Umbilical cord (tissue), 1 donor: ENCODE measurements at regions not wholly inside any gene's neighbourhood (a gene's known extent, or its start where the extent isn't known, plus 50 kb on each side); places are given as distances from the start of the nearest gene placed in this dataset.

Experiments
- DNase-seq: peaks from one replicate; pipeline ENCODE4 v3.0.0-alpha.2; 2015; ENCODE audit warnings: low spot score

DNA sequence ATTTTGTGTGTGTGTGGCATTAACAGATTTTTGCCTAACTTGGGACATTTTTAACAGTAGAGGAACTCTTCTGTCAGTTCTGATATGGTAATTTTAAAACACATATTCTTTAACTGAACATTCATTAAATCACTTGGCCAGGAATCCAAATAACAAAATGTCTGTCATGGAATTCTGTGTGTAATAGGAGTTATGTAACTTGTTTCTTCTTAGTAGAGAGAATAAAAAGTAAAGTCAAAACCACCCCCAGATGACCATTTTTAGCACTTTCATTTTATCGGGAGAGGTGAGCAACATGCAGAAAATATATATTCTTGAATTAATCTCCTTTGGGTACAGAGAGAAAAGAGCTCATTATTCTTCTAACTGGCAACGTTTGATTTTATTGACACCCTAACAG lies 1740.3 kb downstream of the STIM2 start:
- no peak for DNase-seq

- DNase-seq: no peak
These were observed 1761.0 kb downstream of the STIM2 start for GRCh38 chr4:28621591-28621990.

DNA sequence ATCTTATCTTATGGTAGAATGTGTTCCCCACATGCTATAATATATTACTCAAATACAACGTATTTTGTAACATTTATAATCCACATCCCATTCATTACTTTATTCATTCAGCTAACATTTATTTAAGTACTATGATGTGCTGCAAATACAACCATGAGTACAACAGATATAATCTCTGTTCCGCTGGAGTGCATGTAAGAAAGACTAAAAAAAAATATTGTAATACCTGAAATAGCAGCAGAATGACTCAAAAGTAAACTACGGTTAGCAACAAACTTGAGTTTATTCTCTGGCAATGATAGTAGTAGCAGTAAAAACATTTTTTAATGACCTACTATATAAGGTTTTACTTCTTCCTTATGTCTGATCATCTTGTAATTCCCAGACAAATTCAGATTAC lies 1776.3 kb downstream of the STIM2 start:
- no peak for DNase-seq

GRCh38 chr4:28639747-28640146 lies 1779.1 kb downstream of the STIM2 start:
- no peak for DNase-seq

DNA sequence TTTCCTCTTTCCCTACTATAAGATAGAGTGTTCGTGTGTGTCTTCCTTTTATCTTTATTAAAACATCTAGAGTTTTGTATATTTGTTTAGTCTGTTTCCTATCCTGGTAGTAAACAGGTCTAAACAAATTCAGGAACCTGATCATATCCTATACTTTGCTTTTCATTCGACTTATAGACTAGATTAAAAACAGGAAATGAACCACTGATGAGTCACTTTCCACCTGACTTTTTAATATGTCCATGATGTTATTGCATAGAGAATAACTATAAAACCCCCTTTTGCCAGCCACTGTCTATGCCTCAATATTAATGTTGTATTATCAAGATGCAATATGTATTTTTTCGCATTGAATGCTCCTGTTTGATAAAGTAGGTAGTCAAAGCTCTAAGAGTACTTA lies 1794.0 kb downstream of the STIM2 start:
- no peak for DNase-seq

- no peak for DNase-seq
These were observed 1804.7 kb downstream of the STIM2 start for GRCh38 chr4:28665306-28665705.

DNA sequence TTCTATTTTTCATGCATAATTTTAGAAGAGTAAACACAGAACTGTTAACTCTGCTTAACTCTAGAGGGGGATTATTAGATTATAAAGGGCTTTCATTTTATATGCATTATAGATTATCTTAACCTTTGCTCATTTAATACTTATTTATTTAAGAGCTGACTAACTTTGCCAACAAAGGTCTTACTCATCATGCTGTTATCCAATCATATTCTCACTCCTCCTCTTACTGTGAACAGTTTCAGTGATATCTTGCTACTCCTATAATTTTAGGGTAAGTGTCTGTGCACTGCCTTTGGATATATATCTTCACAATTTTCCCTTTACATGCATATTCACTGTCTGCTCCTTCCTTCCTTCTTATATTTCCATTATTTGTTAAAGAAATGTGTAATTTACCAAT lies 1814.9 kb downstream of the STIM2 start:
- DNase-seq: no peak

GRCh38 chr4:28677808-28678207 lies 1817.2 kb downstream of the STIM2 start:
- no peak for DNase-seq

DNA sequence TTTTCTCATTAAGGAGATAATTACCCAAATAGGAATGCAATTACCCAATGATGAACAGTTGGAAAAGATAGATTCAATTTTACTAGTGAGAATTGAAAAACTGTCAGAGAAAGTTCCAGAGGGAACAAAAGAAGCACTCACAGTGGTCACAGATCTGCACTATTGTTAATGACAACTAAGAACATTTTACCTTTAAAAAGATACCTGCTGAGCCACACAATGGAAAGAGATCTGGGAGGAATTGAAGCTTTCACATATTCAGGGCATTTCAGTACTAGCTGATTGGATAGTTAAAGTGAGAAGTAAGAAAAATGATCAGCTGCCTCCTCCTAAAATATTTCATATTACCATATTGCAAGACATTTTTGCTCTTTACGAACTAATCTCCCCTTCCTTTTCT lies 1822.2 kb downstream of the STIM2 start:
- DNase-seq: no peak

- DNase-seq: no peak
These were observed 1826.0 kb downstream of the STIM2 start for GRCh38 chr4:28686618-28687017.

DNA sequence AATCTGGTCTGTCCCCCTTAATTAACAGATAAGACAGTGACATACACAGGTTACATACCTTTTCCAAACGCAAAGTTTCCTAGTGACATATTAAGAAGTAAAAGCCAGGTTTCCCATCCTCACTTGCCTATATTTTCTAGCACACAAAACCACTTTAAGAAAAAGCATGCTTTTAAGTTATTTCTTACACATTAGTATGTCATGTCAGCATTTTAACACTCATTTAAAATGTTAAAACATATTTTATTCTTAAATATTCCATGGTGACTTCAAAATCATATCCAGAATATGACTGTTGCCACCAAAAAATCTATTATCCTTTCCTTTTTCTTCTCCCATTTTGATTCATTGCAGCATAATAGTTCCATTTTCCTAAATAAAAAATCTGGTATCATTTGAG lies 1830.2 kb downstream of the STIM2 start:
- no peak for DNase-seq

DNA sequence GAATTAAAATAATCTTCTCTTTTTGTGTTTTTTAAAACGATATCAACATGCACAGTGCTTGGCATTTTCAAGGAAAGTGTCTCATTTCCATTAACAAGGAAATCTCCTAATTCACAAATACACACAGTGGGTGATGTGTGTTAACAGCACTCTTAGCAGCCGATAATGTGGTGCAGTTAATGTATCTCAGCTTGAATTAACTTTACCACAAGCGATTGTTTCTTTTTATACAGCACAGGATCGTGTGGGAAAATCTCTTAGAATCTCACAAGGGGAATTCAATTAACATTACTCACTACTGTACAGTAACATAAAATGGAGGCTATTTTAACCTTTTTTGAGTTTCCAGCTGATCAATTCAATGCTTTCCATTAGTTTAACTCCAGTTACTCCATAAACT lies 1841.9 kb downstream of the STIM2 start:
- DNase-seq: no peak

DNA sequence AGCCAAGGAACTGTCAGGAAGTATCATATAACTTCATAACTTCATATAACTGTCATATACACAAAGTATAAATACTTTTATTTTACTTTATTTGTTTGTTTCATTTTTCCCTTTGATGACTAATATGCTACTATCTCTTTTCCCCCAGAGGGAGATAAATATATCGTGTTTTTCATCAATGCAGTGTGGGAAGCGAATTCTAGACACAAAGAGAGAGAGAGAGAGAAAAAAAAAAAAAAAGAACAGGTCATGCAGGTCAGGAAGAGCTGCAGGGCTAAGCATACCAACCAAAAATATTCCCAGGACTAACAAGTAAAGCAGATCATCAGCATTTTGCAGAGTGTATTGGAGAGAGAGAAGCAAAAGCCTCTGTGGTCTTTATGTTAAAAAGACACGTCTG lies 1849.2 kb downstream of the STIM2 start:
- DNase-seq: peak; percentile 29

DNA sequence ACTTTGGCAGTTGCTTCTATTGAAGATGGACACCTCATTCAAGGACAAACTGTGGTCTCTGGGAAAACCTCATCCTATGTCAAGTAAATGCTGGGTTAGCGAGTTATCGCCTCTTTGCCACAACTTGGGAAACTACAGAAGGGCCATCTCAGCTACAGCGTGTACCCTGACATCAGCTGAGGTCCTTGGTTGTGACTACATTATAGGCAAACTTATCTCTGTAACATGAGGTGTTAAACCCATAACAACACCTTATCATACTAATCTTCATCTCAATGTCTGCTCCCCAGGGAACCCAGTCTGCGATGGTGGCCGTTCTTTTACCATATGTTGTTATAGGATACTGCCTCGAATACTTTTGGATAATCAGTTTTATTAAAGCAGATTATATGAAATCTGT lies 1862.7 kb downstream of the STIM2 start:
- DNase-seq: no peak

- DNase-seq: no peak
These were observed 1863.6 kb downstream of the STIM2 start for GRCh38 chr4:28724239-28724638.

- DNase-seq: no peak
These were observed 1869.7 kb downstream of the STIM2 start for GRCh38 chr4:28730304-28730703.

GRCh38 chr4:28744066-28744465 lies 1883.4 kb downstream of the STIM2 start:
- DNase-seq: no peak

- peak; percentile 43 for DNase-seq
These were observed 1893.7 kb downstream of the STIM2 start for GRCh38 chr4:28754376-28754775.

GRCh38 chr4:28755081-28755480 lies 1894.4 kb downstream of the STIM2 start:
- no peak for DNase-seq

DNA sequence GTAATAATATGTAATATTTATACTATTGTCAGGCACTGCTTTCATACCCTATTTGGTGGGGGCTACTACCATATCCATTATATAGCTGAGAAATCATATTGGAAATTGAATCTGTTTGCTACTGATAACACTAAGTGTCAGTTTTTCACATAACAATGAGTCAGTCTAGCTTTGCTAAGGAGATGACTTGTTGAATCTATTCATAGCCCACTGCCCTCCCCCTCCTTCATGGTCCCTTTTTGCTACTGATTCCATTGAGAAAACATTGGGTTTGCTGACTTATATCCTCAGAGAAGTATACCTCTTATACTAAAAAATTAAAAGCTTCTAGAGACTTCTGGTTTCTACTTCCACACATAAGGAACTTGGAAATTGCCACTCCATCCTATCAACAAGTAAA lies 1898.4 kb downstream of the STIM2 start:
- DNase-seq: no peak

DNA sequence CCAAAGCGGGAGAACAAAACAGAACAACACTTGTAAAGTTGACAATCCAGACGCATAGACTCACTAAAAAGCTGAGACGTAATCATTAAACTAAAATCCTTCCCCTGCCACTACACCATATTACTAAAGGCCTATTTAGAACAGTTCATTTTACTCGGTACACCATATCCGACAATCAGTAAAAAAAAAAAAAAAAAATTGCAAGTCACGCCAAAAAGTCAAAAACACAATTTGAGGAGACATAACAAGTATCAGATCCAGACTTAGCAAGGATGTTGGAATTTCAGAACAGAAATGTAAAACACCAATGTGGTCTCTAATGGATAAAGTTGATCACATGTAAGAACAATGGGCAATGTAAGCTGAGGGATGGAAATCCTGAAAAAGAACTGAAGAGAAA lies 1899.4 kb downstream of the STIM2 start:
- no peak for DNase-seq

DNA sequence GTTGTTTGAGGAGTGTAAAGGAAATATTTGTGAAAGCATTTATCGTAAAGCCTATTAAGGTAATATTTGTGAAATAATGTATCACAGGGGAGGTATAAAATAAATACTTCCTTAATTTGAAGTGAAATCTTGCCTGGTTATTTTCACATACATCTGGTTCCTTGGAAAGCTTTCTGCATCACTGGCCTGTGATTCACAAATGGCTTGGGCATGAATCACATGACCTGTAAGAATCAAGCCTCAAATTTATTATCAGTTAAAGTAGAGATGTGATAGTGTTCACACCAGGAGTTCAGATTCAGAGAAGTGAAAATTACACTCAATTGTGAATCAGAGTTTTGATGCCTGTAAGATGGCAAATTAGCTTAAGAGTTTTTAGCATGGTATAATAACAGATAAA lies 1911.4 kb downstream of the STIM2 start:
- peak; percentile 75 for DNase-seq

DNA sequence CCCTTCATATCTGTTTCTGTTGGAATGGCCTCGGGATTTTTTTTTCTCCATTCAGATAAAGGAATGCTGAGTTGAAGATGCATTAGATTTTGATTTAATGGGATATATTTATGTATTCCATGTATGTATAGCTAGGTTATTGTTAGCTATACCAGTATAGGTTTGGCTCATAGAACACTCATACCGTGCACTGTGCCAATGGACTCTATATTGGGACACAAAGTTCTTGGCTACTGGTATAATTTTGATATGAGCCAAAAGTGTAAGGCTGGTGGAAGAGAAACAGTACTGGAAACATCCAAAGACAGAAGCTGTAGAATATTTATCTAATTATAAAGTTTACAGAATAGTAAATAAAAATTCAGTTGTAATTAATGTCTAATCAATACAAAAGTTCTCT lies 1912.1 kb downstream of the STIM2 start:
- no peak for DNase-seq

DNA sequence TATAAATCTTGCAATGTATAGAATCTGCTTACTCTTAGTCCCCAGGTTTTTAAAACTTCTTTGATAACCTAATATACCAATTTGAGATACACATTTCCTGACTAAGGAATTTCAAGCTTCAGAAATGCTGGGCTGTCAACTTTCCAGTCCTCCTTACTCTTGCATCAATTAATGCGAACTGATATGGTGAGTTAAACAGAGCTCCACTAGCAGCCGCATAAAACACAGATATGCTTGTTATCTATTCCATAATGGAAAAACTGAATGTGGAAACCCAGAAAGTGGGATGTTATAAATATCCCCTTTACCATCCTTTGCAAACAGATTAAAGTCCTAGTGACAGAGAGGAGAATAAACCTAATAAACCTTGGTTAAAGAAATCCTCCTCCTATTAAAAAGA lies 1913.7 kb downstream of the STIM2 start:
- DNase-seq: peak; percentile 90

DNA sequence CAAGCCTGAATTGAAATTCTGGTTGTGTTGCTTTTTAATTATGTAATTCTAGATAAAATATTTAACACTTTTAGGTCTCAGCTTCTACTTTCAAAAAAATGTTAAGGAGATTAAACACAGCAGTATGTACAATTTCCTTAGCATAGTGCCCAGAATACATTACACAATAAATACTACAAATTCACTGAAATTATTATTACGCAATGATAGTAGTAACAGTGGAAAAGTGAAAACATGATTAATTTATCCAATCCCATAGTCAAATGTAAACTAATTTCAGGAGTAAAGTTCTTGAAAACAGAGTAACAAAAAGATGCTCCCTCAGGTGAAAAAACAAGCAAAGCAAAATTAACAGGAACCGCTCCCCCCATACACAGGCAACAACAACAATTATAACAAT lies 1915.4 kb downstream of the STIM2 start:
- DNase-seq: no peak
